Trophoblast cell (in vitro differentiated cells and primary cell): ENCODE measurements at regions not wholly inside any gene's neighbourhood (a gene's known extent, or its start where the extent isn't known, plus 50 kb on each side); places are given as distances from the start of the nearest gene placed in this dataset.

Source experiments
- DNase-seq, 2 donors: peaks; one replicate each; pipeline ENCODE4 v3.0.0-alpha.2; 2016
- H2AFZ ChIP-seq: 2 replicates; pipeline ENCODE4 v1.6.1; 2013; ENCODE audit warnings: low read length, moderate library complexity, mild to moderate bottlenecking; ENCODE audit not compliant: insufficient read depth, poor library complexity
- H2AK5ac ChIP-seq: 2 replicates; pipeline ENCODE4 v1.6.1; 2013; ENCODE audit warnings: mild to moderate bottlenecking, low read length
- H2BK120ac ChIP-seq: 2 replicates; pipeline ENCODE4 v1.6.1; 2013; ENCODE audit warnings: low read length, mild to moderate bottlenecking, moderate library complexity; ENCODE audit not compliant: insufficient read depth, poor library complexity
- H2BK12ac ChIP-seq: 2 replicates; pipeline ENCODE4 v1.6.1; 2013; ENCODE audit warnings: mild to moderate bottlenecking, low read length, moderate library complexity
- H2BK5ac ChIP-seq: 2 replicates; pipeline ENCODE4 v1.6.1; 2013; ENCODE audit warnings: low read length, low read depth, moderate library complexity, mild to moderate bottlenecking; ENCODE audit not compliant: poor library complexity
- H3K14ac ChIP-seq: 2 replicates; pipeline ENCODE4 v1.6.1; 2013; ENCODE audit warnings: mild to moderate bottlenecking, low read length
- H3K18ac ChIP-seq: 2 replicates; pipeline ENCODE4 v1.6.1; 2013; ENCODE audit warnings: mild to moderate bottlenecking, low read length
- H3K23ac ChIP-seq: 2 replicates; pipeline ENCODE4 v1.6.1; 2013; ENCODE audit warnings: low read length
- H3K27ac ChIP-seq: 2 replicates; pipeline ENCODE4 v1.5.1; 2013; ENCODE audit warnings: low read depth, mild to moderate bottlenecking, inconsistent platforms, low read length, moderate library complexity
- H3K27me3 ChIP-seq: 2 replicates; pipeline ENCODE4 v1.6.1; 2013; ENCODE audit warnings: inconsistent platforms, mild to moderate bottlenecking, low read length, moderate library complexity; ENCODE audit not compliant: insufficient read depth
- H3K36me3 ChIP-seq, 2 experiments: 1 replicate in 1 of 2; 2 replicates in 1 of 2; pipeline ENCODE4 v1.6.1; 2013; ENCODE audit warnings: low read length in 2 of 2, mild to moderate bottlenecking in 2 of 2, moderate library complexity in 1 of 2; ENCODE audit not compliant: insufficient read depth in 2 of 2, control insufficient read depth in 1 of 2
- H3K4ac ChIP-seq: 2 replicates; pipeline ENCODE4 v1.6.1; 2013; ENCODE audit warnings: low read depth, mild to moderate bottlenecking, low read length, moderate library complexity
- H3K4me1 ChIP-seq, 2 experiments: 1 replicate in 1 of 2; 2 replicates in 1 of 2; pipeline ENCODE4 v1.6.1; 2013; ENCODE audit warnings: low read length in 2 of 2, mild to moderate bottlenecking in 2 of 2, moderate library complexity in 1 of 2; ENCODE audit not compliant: insufficient read depth in 2 of 2, control insufficient read depth in 1 of 2
- H3K4me2 ChIP-seq: 2 replicates; pipeline ENCODE4 v1.6.1; 2013; ENCODE audit warnings: inconsistent platforms, mild to moderate bottlenecking, low read length, moderate library complexity
- H3K4me3 ChIP-seq: 2 replicates; pipeline ENCODE4 v1.5.1; 2013; ENCODE audit warnings: mild to moderate bottlenecking, low read depth, low read length, inconsistent platforms
- H3K79me1 ChIP-seq: one replicate; pipeline ENCODE4 v1.6.1; 2013; ENCODE audit warnings: low read length
- H3K79me2 ChIP-seq: 2 replicates; pipeline ENCODE4 v1.6.1; 2013; ENCODE audit warnings: low read length, mild to moderate bottlenecking; ENCODE audit not compliant: control insufficient read depth, insufficient read depth, poor library complexity
- H3K9ac ChIP-seq: 2 replicates; pipeline ENCODE4 v1.6.1; 2013; ENCODE audit warnings: mild to moderate bottlenecking, low read length
- H3K9me3 ChIP-seq: 2 replicates; pipeline ENCODE4 v1.6.1; 2013; ENCODE audit warnings: low read depth, mild to moderate bottlenecking, control low read depth, inconsistent platforms, low read length; ENCODE audit not compliant: insufficient read depth
- H4K12ac ChIP-seq: 2 replicates; pipeline ENCODE4 v1.6.1; 2013; ENCODE audit warnings: low read depth, mild to moderate bottlenecking, low read length, moderate library complexity
- H4K8ac ChIP-seq: 2 replicates; pipeline ENCODE4 v1.6.1; 2013; ENCODE audit warnings: low read depth, mild to moderate bottlenecking, low read length, moderate library complexity
- H4K91ac ChIP-seq: one replicate; pipeline ENCODE4 v1.6.1; 2013; ENCODE audit warnings: low read depth, mild to moderate bottlenecking, low read length, moderate library complexity
- WGBS: extraction: QIAGEN DNeasy Blood & Tissue Kit; methylation state at CpG from one replicate; pipeline ENCODE4 v1.1.7; 2013; ENCODE audit warnings: missing lambda C conversion rate; ENCODE audit not compliant: insufficient read length, insufficient coverage; ENCODE audit errors: extremely low coverage; 5-methylcytosine and 5-hydroxymethylcytosine counted together

- no peak overlapping the region for H2BK5ac ChIP-seq
- H3K79me1 ChIP-seq = no peaks in the 10 kb centered on the region
- H3K4me1 ChIP-seq = peaks cover 6% of the 10 kb centered on the region in 2 experiments
- peak; percentile 89 to 98 for DNase-seq
- H3K4me2 ChIP-seq = peak overlapping the region; percentile 10
- H2BK120ac ChIP-seq = no peak overlapping the region
- H4K91ac ChIP-seq = no peak overlapping the region
- no peak overlapping the region for H4K8ac ChIP-seq
- no peaks in the 10 kb centered on the region for H3K36me3 ChIP-seq
- H2AFZ ChIP-seq = no peak overlapping the region
- peaks cover 6% of the 10 kb centered on the region for H3K9me3 ChIP-seq
- no peak overlapping the region for H2BK12ac ChIP-seq
- H4K12ac ChIP-seq = no peak overlapping the region
- no peak overlapping the region for H3K27ac ChIP-seq
- H3K4ac ChIP-seq = no peak overlapping the region
- H2AK5ac ChIP-seq = no peak overlapping the region
- H3K79me2 ChIP-seq = no peaks in the 10 kb centered on the region
- no CpG with 5 or more reads among the region's 5 CpGs for WGBS
- H3K27me3 ChIP-seq = no peaks in the 10 kb centered on the region
- H3K9ac ChIP-seq = no peak overlapping the region
- H3K18ac ChIP-seq = no peak overlapping the region
- H3K14ac ChIP-seq = no peak overlapping the region
- no peak overlapping the region for H3K4me3 ChIP-seq
- no peak overlapping the region for H3K23ac ChIP-seq
Measured at GRCh38 chr15:69557020-69557706, 104.5 kb downstream of the RPLP1 start.

DNA sequence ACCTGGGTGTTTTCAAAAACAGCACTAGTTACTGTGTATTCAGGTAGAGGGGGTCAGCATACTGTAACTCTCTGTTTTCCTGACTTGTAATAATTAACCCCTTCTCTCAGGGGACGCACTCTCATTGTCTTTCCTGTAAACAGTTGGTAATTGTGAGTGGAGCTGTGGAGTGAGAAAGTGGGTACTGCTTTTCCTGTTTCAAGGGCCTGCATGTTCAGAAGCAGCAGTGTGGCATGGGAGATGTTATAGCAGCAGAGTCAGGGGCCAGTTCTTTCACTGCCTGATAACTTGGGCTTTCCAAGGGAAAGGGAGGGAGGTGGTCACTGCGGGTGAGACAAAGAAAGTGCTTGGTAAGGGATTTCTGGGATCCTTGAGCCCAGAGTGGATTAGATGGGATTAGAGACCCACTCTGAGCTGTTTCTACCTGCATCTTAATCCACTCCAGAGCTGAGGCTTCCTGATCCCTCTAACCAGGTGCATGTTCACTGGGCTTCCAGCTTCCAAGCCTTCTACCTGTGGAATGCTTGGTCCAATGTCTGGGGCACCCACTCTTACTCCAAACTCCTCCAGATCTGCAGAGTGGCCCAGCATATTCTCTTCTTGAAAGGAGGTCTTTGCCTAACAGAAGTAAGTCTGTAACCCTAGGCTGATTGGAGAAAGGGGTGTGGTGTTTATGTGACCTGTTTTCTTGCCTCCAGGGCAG lies 105.2 kb downstream of the RPLP1 start:
- H3K4me1 ChIP-seq = peaks cover 6% of the 10 kb centered on the region in 2 experiments
- H2BK12ac ChIP-seq = no peak overlapping the region
- H2BK120ac ChIP-seq = no peak overlapping the region
- no peak overlapping the region for H3K9ac ChIP-seq
- no peak for DNase-seq
- H2AK5ac ChIP-seq = no peak overlapping the region
- WGBS = no CpG with 5 or more reads among the region's 2 CpGs
- no peak overlapping the region for H3K27ac ChIP-seq
- H2BK5ac ChIP-seq = no peak overlapping the region
- no peak overlapping the region for H4K91ac ChIP-seq
- no peaks in the 10 kb centered on the region for H3K27me3 ChIP-seq
- no peak overlapping the region for H4K8ac ChIP-seq
- no peak overlapping the region for H4K12ac ChIP-seq
- no peaks in the 10 kb centered on the region for H3K36me3 ChIP-seq
- H3K79me2 ChIP-seq = no peaks in the 10 kb centered on the region
- H3K4ac ChIP-seq = no peak overlapping the region
- H3K9me3 ChIP-seq = no peaks in the 10 kb centered on the region
- no peak overlapping the region for H3K4me3 ChIP-seq
- no peak overlapping the region for H2AFZ ChIP-seq
- H3K79me1 ChIP-seq = no peaks in the 10 kb centered on the region
- H3K18ac ChIP-seq = no peak overlapping the region
- H3K4me2 ChIP-seq = no peak overlapping the region
- no peak overlapping the region for H3K14ac ChIP-seq
- H3K23ac ChIP-seq = no peak overlapping the region

DNA sequence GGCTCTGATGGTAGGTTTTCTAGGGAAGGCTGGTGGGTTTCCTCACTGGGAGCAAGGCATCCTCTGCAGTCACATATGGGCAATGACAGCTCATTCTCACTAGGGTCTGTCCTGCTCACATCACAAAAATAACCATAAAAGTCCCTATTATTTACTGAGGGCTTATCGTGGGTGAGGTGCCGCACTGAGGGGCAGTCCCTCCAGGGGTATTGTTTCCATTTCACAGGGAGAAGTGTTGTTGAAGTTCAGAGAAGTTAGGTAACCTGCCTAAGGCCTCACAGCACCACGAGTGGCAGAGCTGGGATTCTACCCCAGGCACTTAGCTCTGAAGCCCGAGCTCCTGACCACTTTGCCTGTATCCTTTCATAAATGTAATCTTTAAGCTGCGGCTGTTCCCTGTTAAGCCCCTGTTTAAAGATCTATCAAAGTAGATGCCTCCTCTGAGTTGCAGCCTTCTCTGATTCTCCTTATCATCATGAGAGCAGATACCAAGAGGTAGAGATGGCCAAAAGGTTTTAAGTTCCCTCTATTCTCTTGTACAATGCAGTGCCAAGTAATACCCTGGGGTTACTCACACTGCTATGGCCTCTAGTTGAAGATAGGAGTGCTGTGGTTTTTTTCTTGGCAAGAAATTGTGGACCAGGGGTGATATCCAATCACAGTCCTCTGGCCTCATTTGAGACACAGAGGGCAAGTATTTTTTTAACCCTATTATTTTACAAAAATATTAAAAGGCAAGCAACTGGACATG lies 107.0 kb downstream of the RPLP1 start:
- Histone ChIP-seq H2AK5ac (no peak overlapping the region), H2BK120ac (no peak overlapping the region), H4K12ac (no peak overlapping the region), H4K8ac (no peak overlapping the region), H3K4me3 (no peak overlapping the region), H3K14ac (no peak overlapping the region), H3K27ac (no peak overlapping the region), H2BK5ac (no peak overlapping the region), H3K79me1 (no peaks in the 10 kb centered on the region), H4K91ac (no peak overlapping the region), H3K9ac (no peak overlapping the region), H3K18ac (no peak overlapping the region), H3K4me2 (no peak overlapping the region), H2AFZ (no peak overlapping the region), H3K27me3 (no peaks in the 10 kb centered on the region), H3K4me1 (peaks cover 6% of the 10 kb centered on the region in 2 experiments), H3K23ac (no peak overlapping the region), H3K36me3 (no peaks in the 10 kb centered on the region), H2BK12ac (no peak overlapping the region), H3K4ac (no peak overlapping the region), H3K79me2 (no peaks in the 10 kb centered on the region), H3K9me3 (no peaks in the 10 kb centered on the region)
- WGBS = no CpG with 5 or more reads among the region's 5 CpGs
- no peak for DNase-seq

DNA sequence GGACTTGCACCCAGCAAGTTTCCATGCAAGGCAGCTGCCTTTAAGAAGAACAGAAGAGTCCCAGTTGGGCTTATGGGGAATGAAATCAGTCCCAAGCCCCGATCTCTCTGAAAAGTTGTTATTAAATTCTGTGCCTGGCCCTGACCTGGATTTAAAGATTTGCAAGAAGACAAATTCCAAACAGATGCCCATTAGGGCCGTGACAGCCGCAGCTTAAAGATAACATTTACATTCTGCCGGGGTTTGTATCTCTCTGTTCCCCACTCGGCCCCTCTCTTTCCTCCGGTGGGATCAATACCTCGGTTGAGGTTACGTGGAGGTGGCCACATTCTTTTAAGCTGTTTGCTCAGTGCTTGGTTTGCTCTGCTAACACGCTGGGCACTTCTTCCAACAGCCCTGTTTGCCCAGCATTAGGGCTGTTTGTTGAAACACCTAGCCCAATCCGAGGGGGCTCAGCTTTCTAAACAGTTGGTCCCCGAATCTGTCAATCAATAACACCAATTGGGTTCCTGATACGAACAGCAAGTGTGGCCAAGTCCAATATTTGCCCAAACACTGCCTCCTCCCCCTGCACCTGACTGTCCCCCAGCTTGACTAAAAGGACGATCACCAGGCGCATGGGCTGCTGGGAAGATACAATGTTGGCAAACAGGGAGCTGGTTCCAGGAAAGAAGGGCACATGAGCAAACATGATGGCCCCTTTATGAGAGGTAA lies 108.6 kb downstream of the RPLP1 start:
- Histone ChIP-seq H3K9ac (no peak overlapping the region), H3K4me1 (peaks cover 6% of the 10 kb centered on the region in 2 experiments), H3K9me3 (no peaks in the 10 kb centered on the region), H3K4ac (no peak overlapping the region), H3K79me1 (no peaks in the 10 kb centered on the region), H2BK5ac (no peak overlapping the region), H2AK5ac (no peak overlapping the region), H3K36me3 (no peaks in the 10 kb centered on the region), H4K91ac (no peak overlapping the region), H3K18ac (no peak overlapping the region), H3K14ac (no peak overlapping the region), H3K27me3 (no peaks in the 10 kb centered on the region), H3K4me2 (no peak overlapping the region), H3K23ac (no peak overlapping the region), H3K79me2 (no peaks in the 10 kb centered on the region), H2BK12ac (no peak overlapping the region), H2BK120ac (no peak overlapping the region), H4K12ac (no peak overlapping the region), H3K27ac (no peak overlapping the region), H2AFZ (no peak overlapping the region), H3K4me3 (no peak overlapping the region), H4K8ac (no peak overlapping the region)
- no CpG with 5 or more reads among the region's 14 CpGs for WGBS
- no peak for DNase-seq
